ENCODE measurements at regions not wholly inside any gene's neighbourhood (a gene's known extent, or its start where the extent isn't known, plus 50 kb on each side); places are given as distances from the start of the nearest gene placed in this dataset.

- no peaks in the 10 kb centered on the region for H3K4me1 ChIP-seq (ENCODE audit: insufficient read depth, low read length, poor library complexity, severe bottlenecking)
- DNase-seq (ENCODE audit: low spot score): no peak
- POLR2A ChIA-PET (ENCODE audit: low non-redundant PET): interaction anchor here (0.6 kb wide), 1 partner anchor 283 kb away, joined by 4 read pairs; no protein-coding TSS in a partner anchor
- H3K36me3 ChIP-seq (ENCODE audit: insufficient read depth, low read length, poor library complexity, severe bottlenecking): no peaks in the 10 kb centered on the region
- no peak overlapping the region for H3K27ac ChIP-seq (ENCODE audit: low read depth, low read length, poor library complexity, severe bottlenecking)
- no peak for TF ChIP-seq EZH2 (IDR thresholded peaks at IDR 0.05; ENCODE audit: borderline replicate concordance, low read depth, low read length, poor library complexity, severe bottlenecking)
- no peak for TF ChIP-seq CTCF (conservative IDR thresholded peaks at IDR 0.05; ENCODE audit: low read depth, low read length)
- CTCF ChIA-PET: interaction anchor here (0.6 kb wide), 1 partner anchor 11 kb away, joined by 5 read pairs; no protein-coding TSS in a partner anchor
- intact Hi-C loops (cut with micrococcal nuclease; ENCODE audit: unreplicated experiment): no loop called here
- H3K4me3 ChIP-seq (ENCODE audit: low read depth, low read length, poor library complexity, severe bottlenecking): no peak overlapping the region
- no peaks in the 10 kb centered on the region for H3K9me3 ChIP-seq (ENCODE audit: low read depth, low read length, poor library complexity, severe bottlenecking)
- BruUV-seq (replicated peaks): no TSS peak
- H3K27me3 ChIP-seq (replicated peaks; ENCODE audit: insufficient read depth, low read depth, low read length, poor library complexity): no peaks in the 10 kb centered on the region
These were observed 79.2 kb upstream of the BTG1 start for GRCh38 chr12:92224685-92225331.

GRCh38 chr12:92223481-92223880 is 77.8 kb upstream of the BTG1 start:
- CTCF ChIA-PET: no interaction called here
- no peaks in the 10 kb centered on the region for H3K27me3 ChIP-seq (replicated peaks; ENCODE audit: insufficient read depth, low read depth, low read length, poor library complexity)
- POLR2A ChIA-PET (ENCODE audit: low non-redundant PET): no interaction called here
- H3K27ac ChIP-seq (ENCODE audit: low read depth, low read length, poor library complexity, severe bottlenecking): no peak overlapping the region
- TF ChIP-seq CTCF (conservative IDR thresholded peaks at IDR 0.05; ENCODE audit: low read depth, low read length) (no peak), EZH2 (IDR thresholded peaks at IDR 0.05; ENCODE audit: borderline replicate concordance, low read depth, low read length, poor library complexity, severe bottlenecking) (no peak)
- no peak overlapping the region for H3K4me3 ChIP-seq (ENCODE audit: low read depth, low read length, poor library complexity, severe bottlenecking)
- no peaks in the 10 kb centered on the region for H3K4me1 ChIP-seq (ENCODE audit: insufficient read depth, low read length, poor library complexity, severe bottlenecking)
- BruUV-seq (replicated peaks): no TSS peak
- intact Hi-C loops (cut with micrococcal nuclease; ENCODE audit: unreplicated experiment): no loop called here
- no peaks in the 10 kb centered on the region for H3K36me3 ChIP-seq (ENCODE audit: insufficient read depth, low read length, poor library complexity, severe bottlenecking)
- no peaks in the 10 kb centered on the region for H3K9me3 ChIP-seq (ENCODE audit: low read depth, low read length, poor library complexity, severe bottlenecking)
- no peak for DNase-seq (ENCODE audit: low spot score)

- Histone ChIP-seq H3K9me3 (ENCODE audit: low read depth, low read length, poor library complexity, severe bottlenecking) (no peaks in the 10 kb centered on the region), H3K4me3 (ENCODE audit: low read depth, low read length, poor library complexity, severe bottlenecking) (no peak overlapping the region), H3K4me1 (ENCODE audit: insufficient read depth, low read length, poor library complexity, severe bottlenecking) (no peaks in the 10 kb centered on the region), H3K27me3 (replicated peaks; ENCODE audit: insufficient read depth, low read depth, low read length, poor library complexity) (no peaks in the 10 kb centered on the region), H3K36me3 (ENCODE audit: insufficient read depth, low read length, poor library complexity, severe bottlenecking) (no peaks in the 10 kb centered on the region), H3K27ac (ENCODE audit: low read depth, low read length, poor library complexity, severe bottlenecking) (no peak overlapping the region)
- intact Hi-C loops (cut with micrococcal nuclease; ENCODE audit: unreplicated experiment): no loop called here
- CTCF ChIA-PET: no interaction called here
- TF ChIP-seq CTCF (conservative IDR thresholded peaks at IDR 0.05; ENCODE audit: low read depth, low read length): no peak
- TF ChIP-seq EZH2 (IDR thresholded peaks at IDR 0.05; ENCODE audit: borderline replicate concordance, low read depth, low read length, poor library complexity, severe bottlenecking): no peak
- no peak for DNase-seq (ENCODE audit: low spot score)
- POLR2A ChIA-PET (ENCODE audit: low non-redundant PET): no interaction called here
- no TSS peak for BruUV-seq (replicated peaks)
These were observed 76.1 kb upstream of the BTG1 start for GRCh38 chr12:92221656-92222315.

All from A673 (cell line).